Ishikawa (cell line): ENCODE measurements at regions not wholly inside any gene's neighbourhood (a gene's known extent, or its start where the extent isn't known, plus 50 kb on each side); places are given as distances from the start of the nearest gene placed in this dataset.

ENCODE experiments used
- CEBPB ChIP-seq: IDR thresholded peaks from 2 replicates; pipeline ENCODE4 v1.6.1; 2012
- CREB1 ChIP-seq: IDR thresholded peaks from 2 replicates; pipeline ENCODE4 v1.6.1; 2012; ENCODE audit warnings: low read depth
- EGR1 ChIP-seq: IDR thresholded peaks from 2 replicates; pipeline ENCODE4 v1.6.1; 2012
- EP300 ChIP-seq: IDR thresholded peaks from 2 replicates; pipeline ENCODE4 v1.6.1; 2012; ENCODE audit warnings: borderline replicate concordance
- FOXM1 ChIP-seq: IDR thresholded peaks from 2 replicates; pipeline ENCODE4 v1.6.1; 2012; ENCODE audit warnings: low read depth, borderline replicate concordance
- NFIC ChIP-seq: IDR thresholded peaks from 2 replicates; pipeline ENCODE4 v1.6.1; 2012
- RAD21 ChIP-seq: IDR thresholded peaks from 2 replicates; pipeline ENCODE4 v1.6.1; 2012; ENCODE audit warnings: low read depth
- TAF1 ChIP-seq: IDR thresholded peaks from 2 replicates; pipeline ENCODE4 v1.6.1; 2012; ENCODE audit warnings: low read depth, mild to moderate bottlenecking
- TCF12 ChIP-seq: IDR thresholded peaks from 2 replicates; pipeline ENCODE4 v1.6.1; 2012; ENCODE audit warnings: low read depth
- TEAD4 ChIP-seq: IDR thresholded peaks from 2 replicates; pipeline ENCODE4 v1.6.1; 2012
- YY1 ChIP-seq: IDR thresholded peaks from 2 replicates; pipeline ENCODE4 v1.6.1; 2012; ENCODE audit warnings: low read depth
- ZBTB7A ChIP-seq: IDR thresholded peaks from 2 replicates; pipeline ENCODE4 v1.6.1; 2012; ENCODE audit warnings: low read depth
- TF ChIP-seq, protein P1 (sequence below): IDR thresholded peaks from 2 replicates; pipeline ENCODE4 v1.6.1; 2012; ENCODE audit warnings: low read depth, mild to moderate bottlenecking
- TF ChIP-seq, protein P2 (sequence below): IDR thresholded peaks from 2 replicates; pipeline ENCODE4 v1.6.1; 2012
- TF ChIP-seq, protein P3 (sequence below): IDR thresholded peaks from 2 replicates; pipeline ENCODE4 v1.6.1; 2012

DNA sequence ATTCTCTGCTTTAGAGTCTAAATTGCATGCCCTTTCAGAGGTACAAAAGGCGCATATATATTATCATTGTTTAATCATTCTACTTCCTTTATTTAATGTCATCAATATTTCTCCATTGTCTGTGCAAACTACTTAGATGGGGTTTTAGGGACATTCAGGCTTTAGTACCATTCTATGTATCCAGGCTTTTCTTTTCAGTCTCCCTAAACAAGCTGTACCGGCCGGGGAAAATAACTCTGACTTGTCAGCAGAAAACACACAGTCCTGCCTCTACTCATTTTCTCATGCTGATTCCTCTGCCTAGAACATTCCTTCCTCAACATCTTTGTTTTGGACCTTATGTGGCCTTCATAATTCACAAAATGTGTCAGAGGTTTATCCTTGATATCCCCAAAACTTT lies 392.1 kb upstream of the DAB2 start:
- TF ChIP-seq, protein P1, sequence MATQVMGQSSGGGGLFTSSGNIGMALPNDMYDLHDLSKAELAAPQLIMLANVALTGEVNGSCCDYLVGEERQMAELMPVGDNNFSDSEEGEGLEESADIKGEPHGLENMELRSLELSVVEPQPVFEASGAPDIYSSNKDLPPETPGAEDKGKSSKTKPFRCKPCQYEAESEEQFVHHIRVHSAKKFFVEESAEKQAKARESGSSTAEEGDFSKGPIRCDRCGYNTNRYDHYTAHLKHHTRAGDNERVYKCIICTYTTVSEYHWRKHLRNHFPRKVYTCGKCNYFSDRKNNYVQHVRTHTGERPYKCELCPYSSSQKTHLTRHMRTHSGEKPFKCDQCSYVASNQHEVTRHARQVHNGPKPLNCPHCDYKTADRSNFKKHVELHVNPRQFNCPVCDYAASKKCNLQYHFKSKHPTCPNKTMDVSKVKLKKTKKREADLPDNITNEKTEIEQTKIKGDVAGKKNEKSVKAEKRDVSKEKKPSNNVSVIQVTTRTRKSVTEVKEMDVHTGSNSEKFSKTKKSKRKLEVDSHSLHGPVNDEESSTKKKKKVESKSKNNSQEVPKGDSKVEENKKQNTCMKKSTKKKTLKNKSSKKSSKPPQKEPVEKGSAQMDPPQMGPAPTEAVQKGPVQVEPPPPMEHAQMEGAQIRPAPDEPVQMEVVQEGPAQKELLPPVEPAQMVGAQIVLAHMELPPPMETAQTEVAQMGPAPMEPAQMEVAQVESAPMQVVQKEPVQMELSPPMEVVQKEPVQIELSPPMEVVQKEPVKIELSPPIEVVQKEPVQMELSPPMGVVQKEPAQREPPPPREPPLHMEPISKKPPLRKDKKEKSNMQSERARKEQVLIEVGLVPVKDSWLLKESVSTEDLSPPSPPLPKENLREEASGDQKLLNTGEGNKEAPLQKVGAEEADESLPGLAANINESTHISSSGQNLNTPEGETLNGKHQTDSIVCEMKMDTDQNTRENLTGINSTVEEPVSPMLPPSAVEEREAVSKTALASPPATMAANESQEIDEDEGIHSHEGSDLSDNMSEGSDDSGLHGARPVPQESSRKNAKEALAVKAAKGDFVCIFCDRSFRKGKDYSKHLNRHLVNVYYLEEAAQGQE, result no peak
- TF ChIP-seq, protein P2, sequence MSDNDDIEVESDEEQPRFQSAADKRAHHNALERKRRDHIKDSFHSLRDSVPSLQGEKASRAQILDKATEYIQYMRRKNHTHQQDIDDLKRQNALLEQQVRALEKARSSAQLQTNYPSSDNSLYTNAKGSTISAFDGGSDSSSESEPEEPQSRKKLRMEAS, result no peak
- TF ChIP-seq EGR1 (no peak), CEBPB (no peak), CREB1 (no peak), NFIC (no peak), EP300 (no peak), YY1 (no peak), TAF1 (no peak), TCF12 (no peak), RAD21 (no peak), TEAD4 (no peak), FOXM1 (no peak)
- TF ChIP-seq, protein P3, sequence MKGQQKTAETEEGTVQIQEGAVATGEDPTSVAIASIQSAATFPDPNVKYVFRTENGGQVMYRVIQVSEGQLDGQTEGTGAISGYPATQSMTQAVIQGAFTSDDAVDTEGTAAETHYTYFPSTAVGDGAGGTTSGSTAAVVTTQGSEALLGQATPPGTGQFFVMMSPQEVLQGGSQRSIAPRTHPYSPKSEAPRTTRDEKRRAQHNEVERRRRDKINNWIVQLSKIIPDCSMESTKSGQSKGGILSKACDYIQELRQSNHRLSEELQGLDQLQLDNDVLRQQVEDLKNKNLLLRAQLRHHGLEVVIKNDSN, result no peak

DNA sequence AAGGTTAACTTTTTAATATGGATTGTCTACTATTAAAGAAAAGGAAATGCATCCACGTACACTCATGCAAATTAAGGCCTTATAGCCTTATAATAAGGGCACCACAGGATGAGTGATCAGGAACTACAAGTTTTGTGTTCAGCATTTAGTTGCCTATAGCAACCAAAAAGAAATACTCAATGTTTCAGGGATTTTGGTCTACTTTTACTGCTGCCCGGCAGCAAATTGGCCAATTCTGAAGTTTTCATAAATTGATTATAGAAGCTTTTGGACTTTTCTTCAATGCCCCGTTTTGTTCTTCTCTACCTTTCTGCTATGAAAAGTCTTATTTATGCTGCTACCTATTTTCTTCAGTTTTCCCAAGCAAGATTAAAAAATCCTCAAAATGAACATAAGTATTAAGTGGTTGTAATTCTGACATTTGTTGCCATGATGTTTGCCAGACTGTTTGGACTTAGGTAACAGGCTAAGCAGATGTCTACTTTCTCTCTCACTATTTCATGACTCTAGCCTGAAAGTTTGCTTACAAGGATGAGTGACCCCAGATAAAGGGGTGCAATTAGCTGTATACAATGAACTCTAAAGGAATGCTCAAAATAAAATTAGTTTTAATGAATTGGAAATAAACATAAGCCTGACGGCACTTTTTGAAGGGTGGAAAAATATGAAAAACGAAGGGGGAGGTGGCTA lies 391.5 kb upstream of the DAB2 start:
- TF ChIP-seq, protein P2, result no peak
- TF ChIP-seq CEBPB, result no peak
- TF ChIP-seq, protein P3, result no peak
- TF ChIP-seq, protein P1, result no peak
- no peak for TF ChIP-seq EP300
- no peak for TF ChIP-seq EGR1
- no peak for TF ChIP-seq CREB1

DNA sequence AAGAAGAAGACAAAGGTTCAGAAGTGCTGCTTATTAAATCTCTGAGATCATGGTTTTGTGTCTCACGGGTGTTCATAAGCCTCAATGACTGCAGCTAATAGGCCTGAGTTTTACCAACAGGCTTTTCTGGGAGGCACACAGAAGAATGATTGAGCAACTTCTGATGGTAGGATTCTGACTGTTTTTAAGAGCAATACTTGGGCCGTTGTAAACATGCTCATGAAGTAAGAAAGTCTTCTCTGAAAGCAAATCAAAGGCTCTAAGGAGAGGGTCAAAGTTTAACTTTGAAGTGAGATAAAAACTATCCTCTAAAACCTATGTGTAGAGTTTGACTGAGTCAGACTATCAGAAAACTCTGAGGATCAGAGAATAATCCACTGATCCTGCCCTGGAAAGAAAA lies 390.9 kb upstream of the DAB2 start:
- no peak for TF ChIP-seq RAD21
- TF ChIP-seq, protein P2, result no peak

DNA sequence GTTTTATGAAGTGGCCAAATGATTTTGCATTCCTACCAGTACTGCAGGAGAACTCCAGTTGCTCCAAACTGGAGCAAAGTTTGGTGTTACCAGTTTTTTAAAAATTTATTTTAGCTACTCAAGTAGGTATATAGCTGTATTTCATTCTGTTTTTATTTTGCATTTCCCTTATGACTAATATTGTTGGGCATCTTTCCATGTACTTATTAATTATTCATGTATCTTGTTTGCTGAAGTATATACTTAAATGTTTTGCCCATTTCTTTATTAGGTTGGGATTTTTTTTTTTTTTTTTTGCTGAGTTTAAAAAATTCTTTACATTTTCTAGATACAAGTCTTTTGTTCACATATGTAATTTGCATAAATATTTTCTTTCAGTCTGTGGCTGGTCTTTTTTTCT lies 386.6 kb upstream of the DAB2 start:
- TF ChIP-seq TAF1 (no peak), EP300 (no peak), NFIC (no peak), CREB1 (no peak), FOXM1 (no peak), EGR1 (no peak), RAD21 (no peak), CEBPB (no peak), TCF12 (no peak), YY1 (no peak), TEAD4 (no peak), ZBTB7A (no peak)
- TF ChIP-seq, protein P1, result no peak
- TF ChIP-seq, protein P3, result no peak
- TF ChIP-seq, protein P2, result no peak
